Testis (tissue), 2 donors: ENCODE measurements at regions not wholly inside any gene's neighbourhood (a gene's known extent, or its start where the extent isn't known, plus 50 kb on each side); places are given as distances from the start of the nearest gene placed in this dataset.

Source experiments
- CTCF ChIP-seq, 3 experiments: fragments of 450-650 bp in 2 of 3; fragments of 200-600 bp in 1 of 3; sonication (generic) in 1 of 3; IDR thresholded peaks; one replicate each; pipeline ENCODE4 v1.5.1; 2016 to 2019; ENCODE audit warnings: antibody characterized with exemption in 3 of 3, mild to moderate bottlenecking in 2 of 3, moderate library complexity in 1 of 3
- POLR2A ChIP-seq: fragments of 450-650 bp; IDR thresholded peaks from one replicate; pipeline ENCODE4 v1.6.1; 2017; ENCODE audit warnings: antibody characterized with exemption, mild to moderate bottlenecking, moderate library complexity

DNA sequence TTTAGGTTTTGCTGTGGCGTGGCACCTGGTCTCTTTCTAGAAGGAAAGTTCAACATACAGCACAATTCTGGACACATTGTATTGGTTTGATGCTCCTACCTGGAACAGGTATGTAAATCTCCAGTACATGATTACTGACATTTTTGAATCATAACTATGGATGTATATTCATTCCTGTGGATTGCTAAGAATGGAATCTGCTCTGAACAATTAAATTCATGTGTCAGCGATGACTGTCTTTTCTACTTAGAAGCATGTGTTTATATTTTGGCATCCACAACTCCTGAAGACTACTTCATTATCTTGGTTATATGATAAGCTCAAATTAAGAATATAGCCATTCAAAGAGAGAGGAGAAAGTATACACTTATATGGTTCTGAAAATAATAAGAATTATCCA lies 291.8 kb downstream of the CHRM3 start:
- TF ChIP-seq POLR2A = no peak
- TF ChIP-seq CTCF (IDR thresholded peaks at IDR 0.05) = no peak
